ENCODE measurements at regions not wholly inside any gene's neighbourhood (a gene's known extent, or its start where the extent isn't known, plus 50 kb on each side); places are given as distances from the start of the nearest gene placed in this dataset.
"Not testable (repeated sequence)": the region's sequence is repeated elsewhere in the genome, so short reads cannot be mapped to it uniquely, and the experiment has no call there.

- Histone ChIP-seq H4K20me1 (replicated peaks; ENCODE audit: control insufficient read depth, extremely low read depth, insufficient read depth, low read length) (no peaks in the 10 kb centered on the region), H3K36me3 (ENCODE audit: control insufficient read depth in 2 of 2, extremely low read depth in 1 of 2, insufficient read depth in 2 of 2, low read length in 2 of 2) (no peaks in the 10 kb centered on the region), H3K27me3 (ENCODE audit: control insufficient read depth in 2 of 2, insufficient read depth in 2 of 2, low read length in 2 of 2) (no peaks in the 10 kb centered on the region), H3K4me3 (replicated peaks in 1 of 3; ENCODE audit: insufficient read depth in 1 of 3, low read depth in 1 of 3, low read length in 3 of 3) (no peak overlapping the region), H3K9me1 (replicated peaks; ENCODE audit: control insufficient read depth, extremely low read depth, insufficient read depth, low read length) (no peaks in the 10 kb centered on the region), H3K9ac (replicated peaks; ENCODE audit: extremely low read depth, insufficient read depth, low read length) (no peak overlapping the region), H3K27ac (ENCODE audit: insufficient read depth, low read depth, low read length) (no peak overlapping the region), H3K9me3 (replicated peaks; ENCODE audit: control insufficient read depth, insufficient read depth, low read length) (no peaks in the 10 kb centered on the region), H2AFZ (ENCODE audit: low read depth, low read length) (no peak overlapping the region), H3K4me1 (ENCODE audit: control insufficient read depth, extremely low read depth, insufficient read depth, low read length) (no peaks in the 10 kb centered on the region), H3K4me2 (ENCODE audit: insufficient read depth, low read length) (no peak overlapping the region), H3K79me2 (ENCODE audit: control insufficient read depth, insufficient read depth, low read length) (no peaks in the 10 kb centered on the region)
- FAIRE-seq: no peak
- POLR2A ChIA-PET: no interaction called here
- dilution Hi-C loops (cut with MboI; ENCODE audit: extremely low pct_ligation_motif_present, low sequenced_read_pairs) (no loop called here), intact Hi-C loops (cut with micrococcal nuclease) (no loop called here)
- DNase-seq (ENCODE audit: low read depth, low spot score): no peak
- CTCF ChIA-PET: no interaction called here
- no TSS peak for BruUV-seq (replicated peaks)
- no peak for TF ChIP-seq EZH2 (IDR thresholded peaks at IDR 0.05; ENCODE audit: borderline replicate concordance, low read depth, low read length, severe bottlenecking)
- TF ChIP-seq POLR2A (IDR thresholded peaks at IDR 0.05; ENCODE audit: low read depth, low read length): no peak
Measured at GRCh38 chrX:140034916-140035315, 69.6 kb upstream of the CXorf66 start.

- no peak overlapping the region for H3K9ac ChIP-seq (replicated peaks; ENCODE audit: extremely low read depth, insufficient read depth, low read length)
- dilution Hi-C loops (cut with MboI; ENCODE audit: extremely low pct_ligation_motif_present, low sequenced_read_pairs) (no loop called here), intact Hi-C loops (cut with micrococcal nuclease) (no loop called here)
- H3K27me3 ChIP-seq (ENCODE audit: control insufficient read depth in 2 of 2, insufficient read depth in 2 of 2, low read length in 2 of 2): no peaks in the 10 kb centered on the region
- H3K27ac ChIP-seq (ENCODE audit: insufficient read depth, low read depth, low read length): no peak overlapping the region
- ChIA-PET POLR2A (no interaction called here), CTCF (no interaction called here)
- no peaks in the 10 kb centered on the region for H3K79me2 ChIP-seq (ENCODE audit: control insufficient read depth, insufficient read depth, low read length)
- H4K20me1 ChIP-seq (replicated peaks; ENCODE audit: control insufficient read depth, extremely low read depth, insufficient read depth, low read length): no peaks in the 10 kb centered on the region
- no TSS peak for BruUV-seq (replicated peaks)
- H3K36me3 ChIP-seq (ENCODE audit: control insufficient read depth in 2 of 2, extremely low read depth in 1 of 2, insufficient read depth in 2 of 2, low read length in 2 of 2): no peaks in the 10 kb centered on the region
- no peak overlapping the region for H2AFZ ChIP-seq (ENCODE audit: low read depth, low read length)
- H3K4me1 ChIP-seq (ENCODE audit: control insufficient read depth, extremely low read depth, insufficient read depth, low read length): no peaks in the 10 kb centered on the region
- H3K9me3 ChIP-seq (replicated peaks; ENCODE audit: control insufficient read depth, insufficient read depth, low read length): no peaks in the 10 kb centered on the region
- H3K9me1 ChIP-seq (replicated peaks; ENCODE audit: control insufficient read depth, extremely low read depth, insufficient read depth, low read length): no peaks in the 10 kb centered on the region
- DNase-seq (ENCODE audit: low read depth, low spot score): no peak
- no peak overlapping the region for H3K4me3 ChIP-seq (replicated peaks in 1 of 3; ENCODE audit: insufficient read depth in 1 of 3, low read depth in 1 of 3, low read length in 3 of 3)
- no peak for FAIRE-seq
- TF ChIP-seq MYC (IDR thresholded peaks at IDR 0.05; ENCODE audit: low read depth, low read length) (no peak), POLR2A (IDR thresholded peaks at IDR 0.05; ENCODE audit: low read depth, low read length) (no peak), GATA2 (IDR thresholded peaks at IDR 0.05; ENCODE audit: insufficient read depth, insufficient read length, low read depth, low read length) (no peak), EZH2 (IDR thresholded peaks at IDR 0.05; ENCODE audit: borderline replicate concordance, low read depth, low read length, severe bottlenecking) (no peak), MAX (IDR thresholded peaks at IDR 0.05; ENCODE audit: insufficient read depth, insufficient read length) (no peak), FOS (IDR thresholded peaks at IDR 0.05; ENCODE audit: borderline replicate concordance, insufficient read depth, low read length) (no peak), CTCF (IDR thresholded peaks at IDR 0.05; ENCODE audit: extremely low read depth in 1 of 2, insufficient read depth in 1 of 2, low read depth in 1 of 2, low read length in 2 of 2) (no peak), JUN (IDR thresholded peaks at IDR 0.05; ENCODE audit: borderline replicate concordance, insufficient read depth, insufficient read length, low read depth) (no peak), POLR2AphosphoS5 (IDR thresholded peaks at IDR 0.05; ENCODE audit: insufficient read depth, low read depth, low read length) (no peak)
- no peak overlapping the region for H3K4me2 ChIP-seq (ENCODE audit: insufficient read depth, low read length)
Measured at GRCh38 chrX:140022482-140022881, 57.2 kb upstream of the CXorf66 start.

GRCh38 chrX:140019134-140019533 lies 53.8 kb upstream of the CXorf66 start:
- DNase-seq (ENCODE audit: low read depth, low spot score); H2AFZ ChIP-seq (ENCODE audit: low read depth, low read length); CTCF ChIA-PET; H3K27ac ChIP-seq (ENCODE audit: insufficient read depth, low read depth, low read length); H3K4me1 ChIP-seq (ENCODE audit: control insufficient read depth, extremely low read depth, insufficient read depth, low read length); H3K9me3 ChIP-seq (replicated peaks; ENCODE audit: control insufficient read depth, insufficient read depth, low read length); dilution Hi-C loops (cut with MboI; ENCODE audit: extremely low pct_ligation_motif_present, low sequenced_read_pairs); H3K36me3 ChIP-seq (ENCODE audit: control insufficient read depth in 2 of 2, extremely low read depth in 1 of 2, insufficient read depth in 2 of 2, low read length in 2 of 2); H3K79me2 ChIP-seq (ENCODE audit: control insufficient read depth, insufficient read depth, low read length); H3K9ac ChIP-seq (replicated peaks; ENCODE audit: extremely low read depth, insufficient read depth, low read length); H3K4me3 ChIP-seq (replicated peaks in 1 of 3; ENCODE audit: insufficient read depth in 1 of 3, low read depth in 1 of 3, low read length in 3 of 3); H4K20me1 ChIP-seq (replicated peaks; ENCODE audit: control insufficient read depth, extremely low read depth, insufficient read depth, low read length); H3K27me3 ChIP-seq (ENCODE audit: control insufficient read depth in 2 of 2, insufficient read depth in 2 of 2, low read length in 2 of 2); intact Hi-C loops (cut with micrococcal nuclease); POLR2A ChIA-PET; H3K4me2 ChIP-seq (ENCODE audit: insufficient read depth, low read length); FAIRE-seq; BruUV-seq (replicated peaks); H3K9me1 ChIP-seq (replicated peaks; ENCODE audit: control insufficient read depth, extremely low read depth, insufficient read depth, low read length): not testable (repeated sequence)

Data from endothelial cell of umbilical vein (primary cell).